HG03066 (cell line): ENCODE measurements at regions not wholly inside any gene's neighbourhood (a gene's known extent, or its start where the extent isn't known, plus 50 kb on each side); places are given as distances from the start of the nearest gene placed in this dataset.
"Not testable (repeated sequence)": the region's sequence is repeated elsewhere in the genome, so short reads cannot be mapped to it uniquely, and the experiment has no call there.

Experiments
- ATAC-seq: cut with Tn5 transposase; IDR thresholded peaks from one replicate; pipeline ENCODE4 v1.9.1; 2021; ENCODE audit warnings: low read depth; ENCODE audit not compliant: unreplicated experiment

- ATAC-seq = no peak
These were observed 214.8 kb downstream of the EMP1 start for GRCh38 chr12:13411287-13411686.

- no peak for ATAC-seq
These were observed 209.6 kb downstream of the EMP1 start for GRCh38 chr12:13405961-13406703.

GRCh38 chr12:13404631-13405473, 208.3 kb downstream of the EMP1 start:
- no peak for ATAC-seq

GRCh38 chr12:13404111-13404628, 207.6 kb downstream of the EMP1 start:
- no peak for ATAC-seq

GRCh38 chr12:13391375-13391774, 194.8 kb downstream of the EMP1 start:
- ATAC-seq = not testable (repeated sequence)

- no peak for ATAC-seq
These were observed 194.4 kb downstream of the EMP1 start for GRCh38 chr12:13390918-13391317.

GRCh38 chr12:13390381-13390861, 193.9 kb downstream of the EMP1 start:
- no peak for ATAC-seq

GRCh38 chr12:13387101-13387500, 190.6 kb downstream of the EMP1 start:
- ATAC-seq = no peak

- ATAC-seq = no peak
These were observed 190.0 kb downstream of the EMP1 start for GRCh38 chr12:13386323-13387039.

GRCh38 chr12:13383379-13383778, 186.9 kb downstream of the EMP1 start:
- ATAC-seq = no peak

- no peak for ATAC-seq
These were observed 183.8 kb downstream of the EMP1 start for GRCh38 chr12:13380297-13380696.

GRCh38 chr12:13379531-13380188, 183.1 kb downstream of the EMP1 start:
- no peak for ATAC-seq

- no peak for ATAC-seq
These were observed 181.2 kb downstream of the EMP1 start for GRCh38 chr12:13377698-13378097.

GRCh38 chr12:13376610-13377373, 180.3 kb downstream of the EMP1 start:
- no peak for ATAC-seq

- ATAC-seq = no peak
These were observed 179.2 kb downstream of the EMP1 start for GRCh38 chr12:13375583-13376345.

GRCh38 chr12:13374793-13375192, 178.3 kb downstream of the EMP1 start:
- no peak for ATAC-seq

- no peak for ATAC-seq
These were observed 177.3 kb downstream of the EMP1 start for GRCh38 chr12:13373803-13374202.

- no peak for ATAC-seq
These were observed 176.6 kb downstream of the EMP1 start for GRCh38 chr12:13373131-13373530.

- no peak for ATAC-seq
These were observed 175.9 kb downstream of the EMP1 start for GRCh38 chr12:13372386-13372785.
